NCI-H1930 (cell line): ENCODE measurements at regions not wholly inside any gene's neighbourhood (a gene's known extent, or its start where the extent isn't known, plus 50 kb on each side); places are given as distances from the start of the nearest gene placed in this dataset.
A peak's percentile ranks its signal among the peaks of the same experiment; 100 is the strongest.
"Not testable (repeated sequence)": the region's sequence is repeated elsewhere in the genome, so short reads cannot be mapped to it uniquely, and the experiment has no call there.

Source experiments
- DNase-seq, 2 experiments: peaks; one replicate each; lab custom pipeline; 2025; lab: John Stamatoyannopoulos, UW

DNA sequence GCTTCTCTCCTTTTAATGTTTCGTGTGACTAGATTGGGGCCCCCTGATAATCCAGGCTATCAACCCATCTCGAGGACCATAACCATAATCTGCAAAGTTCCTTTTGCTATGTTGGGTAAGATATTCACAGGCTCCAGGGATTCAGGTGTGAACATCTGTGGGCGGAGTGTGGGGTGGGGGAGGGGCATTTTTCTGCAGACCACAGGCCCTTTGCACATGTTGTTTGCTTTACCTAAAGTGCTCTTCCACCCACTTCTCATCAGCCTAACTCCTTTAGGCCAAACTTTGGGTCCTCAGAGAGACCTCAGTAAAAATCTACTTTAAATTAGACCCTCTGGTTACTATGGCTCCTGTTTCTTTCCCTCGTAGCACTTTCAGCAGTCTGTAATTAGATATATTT, 284.4 kb downstream of the WDR11 start:
- no peak for DNase-seq

DNA sequence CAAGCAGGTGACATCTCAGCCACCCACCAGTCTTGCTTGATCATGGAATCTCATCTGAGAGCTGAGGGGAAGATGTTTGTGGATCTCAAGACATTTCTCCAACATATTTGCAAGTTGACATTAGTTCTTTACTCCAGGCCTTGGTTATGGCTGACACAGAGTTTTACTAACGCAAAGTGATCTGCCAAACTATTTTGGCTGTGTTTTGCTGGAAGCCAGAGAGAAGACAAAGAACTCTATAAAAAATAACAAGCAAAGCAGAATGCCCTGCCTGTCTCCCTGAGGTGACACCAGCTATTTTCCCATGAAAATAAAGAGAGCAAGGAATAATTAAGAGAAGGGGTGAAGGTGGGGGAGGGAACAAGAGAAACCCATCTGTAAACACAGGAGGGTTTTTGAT, 286.4 kb downstream of the WDR11 start:
- no peak for DNase-seq

DNA sequence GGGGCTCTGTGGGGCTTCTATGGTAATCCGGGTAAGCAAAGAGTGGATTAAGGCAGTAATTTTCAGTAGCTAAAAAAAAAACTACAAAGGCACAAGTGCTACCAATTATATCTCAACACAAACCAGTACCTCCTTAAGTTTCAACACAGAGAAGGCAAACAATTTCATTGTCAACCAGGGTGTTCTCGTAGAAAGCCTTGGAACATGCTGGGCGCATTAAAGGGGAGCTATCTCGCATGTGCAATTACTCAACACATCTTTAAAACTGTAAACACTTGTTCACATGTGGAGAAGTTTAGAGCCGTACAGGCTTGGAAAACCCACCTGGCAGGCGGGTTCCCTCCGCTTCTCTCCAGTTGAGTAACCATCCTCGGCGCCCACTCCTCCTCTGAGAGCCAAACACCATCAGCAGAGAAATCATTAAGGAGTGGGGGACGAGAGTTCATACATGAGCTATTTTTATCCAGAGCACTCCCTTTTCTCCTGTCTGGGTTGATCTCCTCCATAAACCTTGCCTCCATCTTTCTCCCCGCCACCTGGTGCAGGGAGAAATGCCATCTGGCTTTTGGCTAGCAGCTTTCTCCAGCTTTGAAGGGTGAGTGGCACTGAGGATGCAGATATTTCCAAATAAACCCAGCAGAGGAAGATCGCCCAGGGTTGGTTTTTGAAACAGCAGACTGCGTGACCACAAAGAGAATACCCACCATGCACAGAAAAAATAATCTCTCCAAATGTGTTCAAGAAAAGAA, 287.1 kb downstream of the WDR11 start:
- no peak for DNase-seq

DNA sequence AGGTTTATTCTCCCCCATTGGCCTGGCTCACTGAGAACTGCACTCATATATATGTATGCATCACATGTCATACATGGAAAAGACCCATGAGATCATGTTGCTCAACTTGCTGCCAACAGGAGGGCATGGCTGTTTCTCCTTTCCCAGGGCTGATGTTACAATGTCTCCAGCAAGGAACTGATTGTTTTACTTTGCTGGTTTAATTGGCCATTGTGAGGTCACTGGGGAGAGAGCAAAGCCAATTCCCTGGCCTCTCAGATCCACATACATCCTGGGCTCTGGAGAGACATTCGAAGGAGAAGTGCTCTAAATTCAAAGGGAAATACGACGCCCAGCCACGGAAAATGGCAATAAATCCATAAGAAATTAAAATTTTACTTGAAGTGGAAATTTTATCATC, 287.8 kb downstream of the WDR11 start:
- DNase-seq = no peak

DNA sequence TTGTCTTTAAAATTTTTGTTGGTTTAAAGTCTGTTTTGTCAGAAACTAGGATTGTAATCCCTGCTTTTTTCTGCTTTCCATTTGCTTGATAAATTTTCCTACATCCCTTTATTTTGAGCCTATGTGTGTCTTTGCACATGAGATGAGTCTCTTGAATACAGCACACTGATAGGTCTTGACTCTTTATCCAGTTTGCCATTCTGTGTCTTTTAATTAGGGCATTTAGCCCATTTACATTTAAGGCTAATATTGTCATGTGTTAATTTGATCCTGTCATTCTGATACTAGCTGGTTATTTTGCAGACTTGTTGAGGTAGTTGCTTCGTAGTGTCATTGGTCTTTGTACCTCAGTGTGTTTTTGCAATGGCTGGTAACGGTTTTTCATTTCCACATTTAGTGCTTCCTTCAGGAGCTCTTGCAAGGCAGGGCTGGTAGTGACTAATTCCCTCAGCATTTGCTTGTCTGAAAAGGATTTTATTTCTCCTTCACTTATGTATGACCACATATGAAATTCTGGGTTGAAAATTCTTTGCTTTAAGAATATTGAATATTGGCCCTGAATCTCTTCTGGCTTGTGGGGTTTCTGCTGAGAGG, 294.7 kb downstream of the WDR11 start:
- DNase-seq = not testable (repeated sequence)

DNA sequence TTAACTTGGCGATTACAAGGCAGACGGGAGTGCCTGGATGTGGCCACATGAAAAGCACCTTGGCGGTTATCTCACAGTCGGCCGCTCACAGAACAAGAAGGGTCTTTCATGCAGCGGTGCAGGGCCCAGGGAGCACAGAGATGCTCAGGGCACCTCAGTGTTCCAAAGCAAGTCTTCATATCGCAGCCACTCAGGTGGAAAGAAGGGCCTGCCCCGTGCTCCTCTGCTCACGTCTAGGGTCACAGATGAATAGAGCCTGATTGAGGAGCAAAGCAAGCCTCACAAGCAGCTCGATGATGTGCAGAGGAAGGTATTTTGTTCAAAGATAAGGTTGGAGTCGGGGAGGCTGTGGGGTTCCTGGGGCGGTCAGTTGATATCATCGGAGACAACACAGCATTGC, 297.8 kb downstream of the WDR11 start:
- DNase-seq = no peak

DNA sequence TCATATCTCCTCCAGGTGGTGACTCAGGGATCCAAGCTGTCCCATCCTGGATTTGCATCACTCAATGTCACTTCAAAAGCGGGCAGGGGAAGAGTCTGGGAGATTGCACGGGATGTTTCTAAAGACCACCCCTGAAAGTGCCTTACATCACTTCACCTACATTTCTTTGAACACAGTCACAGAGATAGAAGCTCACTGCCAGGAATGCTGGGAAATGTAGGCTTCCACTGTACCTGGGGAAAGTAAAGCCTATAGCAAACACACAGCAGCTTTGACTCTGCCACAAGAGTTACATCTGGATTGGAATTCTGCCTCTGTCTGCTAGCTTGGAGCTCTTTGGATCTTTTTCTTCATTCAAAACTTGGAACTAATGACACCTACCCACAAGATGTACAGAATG, 300.9 kb downstream of the WDR11 start:
- no peak for DNase-seq

DNA sequence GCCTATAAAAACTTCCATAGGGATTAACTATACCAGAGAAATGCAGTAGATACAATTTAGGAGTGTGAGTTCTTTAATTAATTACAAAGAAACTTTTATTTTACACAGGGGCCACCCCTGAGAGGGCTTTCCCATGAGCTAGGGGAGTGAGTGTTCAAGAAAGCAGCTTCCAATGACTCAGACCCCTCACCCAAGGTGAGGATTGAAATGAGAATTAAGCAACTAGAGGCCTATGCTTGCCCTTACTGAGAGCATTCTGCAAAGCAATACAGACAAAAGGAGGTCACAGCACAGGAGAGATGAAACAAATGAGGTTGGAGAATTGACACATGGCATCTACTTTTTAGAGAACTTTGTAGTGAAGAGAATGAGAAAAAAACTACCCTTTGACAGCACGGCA, 301.8 kb downstream of the WDR11 start:
- DNase-seq = no peak

DNA sequence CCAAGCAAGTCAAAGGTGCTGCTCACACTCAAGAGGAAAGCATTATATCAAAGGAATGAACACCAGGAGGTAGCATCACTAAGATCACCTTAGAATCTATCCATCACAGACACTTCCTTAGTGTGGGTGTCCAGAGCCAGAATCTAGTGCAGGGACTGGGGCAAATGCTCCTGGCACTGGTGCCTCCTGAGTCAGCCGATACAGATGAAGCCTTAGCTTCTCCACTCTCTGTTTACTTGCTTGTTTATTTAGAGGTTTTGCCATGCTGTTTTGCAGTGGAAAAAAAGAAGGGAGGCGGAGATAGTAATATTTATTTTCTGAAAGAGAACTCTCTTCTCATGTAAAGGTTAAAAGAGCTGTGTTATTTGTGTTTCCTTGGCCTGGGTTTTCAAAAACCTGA, 303.1 kb downstream of the WDR11 start:
- DNase-seq = no peak

DNA sequence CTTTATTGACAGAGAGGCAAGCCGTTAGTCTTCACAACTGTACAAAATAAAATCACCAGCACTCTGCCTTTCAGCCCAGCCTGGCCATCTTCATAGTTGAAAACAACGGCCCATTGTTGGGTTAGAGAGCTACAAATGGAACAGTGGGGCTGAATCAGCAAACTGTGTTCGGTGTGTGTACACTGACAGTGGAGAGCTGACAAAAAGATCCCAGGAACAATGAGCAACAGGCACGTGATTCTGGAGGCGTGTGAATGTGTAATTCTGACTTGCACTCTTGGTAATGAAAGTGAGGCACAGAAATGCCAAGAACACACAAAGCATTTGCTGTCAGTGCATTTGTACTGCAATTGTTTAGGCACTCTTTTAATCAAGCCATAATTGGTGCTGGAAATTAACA, 303.7 kb downstream of the WDR11 start:
- DNase-seq = no peak

DNA sequence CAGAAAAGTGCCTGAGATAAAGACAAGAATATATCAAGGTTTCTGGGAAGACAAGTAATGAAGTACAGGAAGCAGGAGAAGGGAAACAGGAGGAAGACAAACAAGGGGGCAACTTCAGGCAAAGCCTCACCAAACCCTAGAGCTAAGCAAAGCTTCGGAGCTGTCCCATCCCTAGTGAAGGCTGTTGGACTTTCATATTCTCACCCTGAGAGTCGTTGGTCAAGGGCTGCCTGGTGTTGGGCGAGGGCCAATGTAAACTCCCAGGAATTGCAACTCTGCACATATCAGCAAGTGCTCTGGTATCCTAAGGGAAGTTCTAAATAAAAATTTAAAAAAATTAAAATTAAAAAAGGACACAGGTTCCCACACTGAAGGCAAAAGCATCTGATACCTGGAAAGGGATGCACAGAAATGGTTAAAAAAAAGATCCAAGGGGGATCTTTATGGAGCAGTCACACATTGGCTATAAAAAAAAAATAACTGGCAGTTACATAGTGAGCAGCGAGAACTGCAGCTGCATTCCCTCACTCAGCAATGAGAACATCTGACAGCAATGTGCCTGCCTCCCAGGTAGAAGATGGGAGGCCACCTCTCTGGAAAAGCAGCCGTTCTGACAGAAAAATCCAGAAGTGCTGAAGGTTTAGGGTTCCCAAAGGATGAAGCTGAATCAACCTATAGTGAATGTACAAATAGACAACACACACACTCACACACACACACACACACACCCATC, 304.7 kb downstream of the WDR11 start:
- DNase-seq = no peak

DNA sequence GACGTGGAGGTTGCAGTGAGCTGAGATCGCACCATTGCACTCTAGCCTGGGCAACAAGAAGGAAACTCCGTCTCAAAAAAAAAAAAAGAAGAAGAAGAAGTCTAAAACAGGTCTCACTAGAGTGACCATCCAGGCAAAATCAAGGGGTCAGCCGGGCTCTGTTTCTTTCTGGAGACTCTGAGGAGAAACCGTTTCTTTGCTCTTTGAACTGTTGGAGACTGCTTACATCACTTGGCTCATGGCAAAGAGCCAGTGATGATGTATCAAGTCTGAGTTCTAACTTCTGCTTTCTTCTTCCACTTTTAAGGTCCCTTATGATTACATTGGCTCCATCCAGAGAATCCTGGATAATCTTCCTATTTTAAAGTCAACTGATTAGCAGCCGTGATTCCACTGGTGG, 306.8 kb downstream of the WDR11 start:
- DNase-seq = no peak

DNA sequence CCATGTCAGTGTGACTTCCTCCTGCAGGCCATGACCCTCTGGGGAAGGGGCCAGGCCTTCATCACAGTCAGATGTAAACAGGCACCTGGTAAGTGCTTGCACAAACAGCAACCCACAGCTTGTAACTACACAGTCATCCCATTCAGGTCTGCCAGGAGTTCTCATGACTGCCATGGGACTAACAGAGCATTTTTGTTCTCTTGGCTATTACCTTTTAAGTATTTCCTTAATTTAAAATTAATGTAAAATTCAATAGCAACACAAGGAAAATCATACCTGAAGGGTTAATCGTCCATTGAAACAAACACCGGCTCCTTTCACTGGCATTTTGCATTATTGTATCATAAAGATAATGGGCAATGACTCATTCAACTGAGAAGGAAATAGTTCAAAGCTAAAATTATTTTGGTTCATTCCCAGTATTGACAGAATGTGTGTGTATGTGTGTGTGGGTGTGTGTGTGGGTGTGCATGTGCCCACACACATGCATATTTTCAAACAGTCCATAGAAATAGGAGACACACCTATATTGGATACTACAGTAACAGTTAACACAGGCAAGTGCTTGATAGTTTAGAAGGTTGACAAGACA, 307.9 kb downstream of the WDR11 start:
- peak in 1 of 2 experiments; percentile 7 for DNase-seq

DNA sequence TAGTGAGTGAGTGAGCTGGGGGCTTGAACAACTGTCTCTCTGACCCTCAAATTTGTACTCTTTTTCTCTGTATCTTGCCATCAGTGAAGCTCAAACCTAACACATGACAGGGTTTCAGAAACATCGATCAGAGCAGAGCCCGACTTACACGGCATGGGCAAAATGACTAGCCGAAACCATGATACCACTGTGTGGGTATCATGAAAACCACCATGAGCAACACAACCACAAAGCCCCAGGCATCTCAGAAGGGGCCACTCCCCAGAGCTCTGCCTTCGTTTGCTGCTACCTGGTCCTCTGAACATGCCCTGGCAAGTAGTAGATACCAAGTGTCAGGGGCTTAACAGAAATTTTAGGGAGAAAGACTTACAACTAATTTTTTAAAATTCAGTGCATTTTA, 308.5 kb downstream of the WDR11 start:
- no peak for DNase-seq

DNA sequence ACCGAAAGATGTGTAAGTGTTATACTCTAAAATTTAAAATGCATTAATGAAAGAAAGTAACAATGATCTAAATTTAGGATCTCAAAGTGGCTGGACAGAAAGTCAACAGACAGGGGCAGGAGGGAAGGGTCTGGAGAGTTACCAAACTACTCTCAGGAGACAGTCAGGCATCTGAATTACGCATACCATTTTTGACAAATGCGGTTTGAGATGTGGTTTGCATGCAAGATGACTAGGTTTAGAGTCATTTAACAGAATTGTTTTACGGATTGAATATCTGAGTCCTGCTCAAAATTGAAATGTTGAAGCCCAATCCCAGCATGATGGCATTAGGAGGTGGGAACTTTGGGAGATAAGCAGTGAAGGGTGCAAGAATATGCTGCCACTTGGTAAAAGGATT, 314.1 kb downstream of the WDR11 start:
- DNase-seq = no peak

DNA sequence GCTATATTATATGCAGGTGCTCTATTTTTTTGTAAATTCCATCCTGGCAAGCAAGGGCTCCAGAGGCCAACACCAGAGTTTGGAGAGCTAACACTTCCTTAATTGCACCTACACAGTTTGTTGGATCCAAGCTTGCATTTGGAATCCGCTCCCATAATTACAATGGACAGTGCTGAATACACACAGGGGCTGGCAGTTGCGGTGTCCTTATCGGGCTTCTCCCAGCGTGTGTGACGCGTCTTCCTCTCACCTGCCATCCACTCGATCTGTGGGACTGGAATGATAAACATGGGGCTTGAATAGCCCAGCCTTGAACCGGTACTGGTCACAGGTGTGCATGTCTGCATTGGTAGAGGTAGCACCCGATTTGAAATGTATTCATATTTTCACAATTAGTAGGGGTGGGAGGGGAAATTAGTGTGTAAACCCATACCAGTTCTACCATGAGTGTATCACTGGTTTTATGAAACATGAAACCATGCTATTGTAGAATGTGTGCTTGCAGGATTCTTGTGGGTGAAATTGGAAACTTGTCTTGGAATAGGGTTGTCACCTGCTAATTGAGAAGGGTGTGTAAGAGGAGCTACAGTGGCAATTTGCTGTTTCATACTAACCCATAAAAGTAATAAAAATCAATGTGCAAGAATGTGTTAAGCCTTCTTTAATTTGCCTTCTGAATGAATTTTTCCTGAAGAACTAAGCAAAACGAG, 316.5 kb downstream of the WDR11 start:
- no peak for DNase-seq

DNA sequence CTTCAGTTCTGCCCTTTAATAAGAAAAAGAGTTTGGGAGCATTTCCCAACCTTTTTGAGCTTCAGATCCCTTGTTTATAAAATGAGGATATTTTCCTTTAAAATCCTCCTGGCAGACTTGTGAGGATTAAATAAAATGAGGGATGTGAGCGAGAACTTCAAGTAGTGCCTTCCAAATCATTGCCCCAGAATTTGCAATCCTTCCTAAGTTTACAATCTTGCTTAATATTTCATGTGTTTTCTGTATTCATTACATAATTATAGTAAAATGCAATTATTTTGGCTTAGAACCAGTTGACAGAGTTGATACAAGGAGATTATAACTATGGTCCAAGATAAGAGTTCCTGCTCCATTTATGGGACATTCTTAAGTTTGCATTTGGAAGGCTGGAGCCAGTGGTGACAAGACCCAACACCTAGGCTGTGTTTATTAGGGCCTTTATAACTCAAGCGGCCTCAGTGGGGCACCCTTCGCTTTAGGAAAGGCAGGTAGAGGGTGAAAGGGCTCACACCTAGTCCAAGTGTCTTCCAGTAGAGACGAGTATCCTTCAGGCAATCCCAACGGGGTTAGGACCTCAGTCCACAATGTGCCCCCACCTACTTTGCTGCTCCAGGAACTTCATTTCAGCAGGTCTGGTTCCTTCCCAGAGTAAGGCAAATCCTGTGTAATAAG, 317.5 kb downstream of the WDR11 start:
- no peak for DNase-seq

DNA sequence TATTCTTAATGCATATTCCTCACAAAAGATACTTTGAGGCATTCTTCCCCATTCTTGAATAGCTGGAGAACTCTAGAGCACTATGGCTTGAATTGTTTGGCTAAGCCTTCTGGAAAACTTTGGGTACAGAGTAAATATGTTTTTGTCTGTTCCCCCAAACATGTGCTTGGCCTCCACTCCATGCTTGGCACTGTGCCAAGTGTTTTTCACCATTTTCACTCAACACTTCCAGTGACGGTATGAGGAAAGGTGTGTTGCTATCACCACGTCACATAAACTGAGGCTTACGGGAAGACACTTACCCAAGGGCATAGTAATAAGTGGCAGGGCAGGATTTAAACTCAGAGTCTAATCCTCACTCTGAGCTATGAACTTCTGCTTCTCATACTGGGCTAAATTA, 318.2 kb downstream of the WDR11 start:
- no peak for DNase-seq

DNA sequence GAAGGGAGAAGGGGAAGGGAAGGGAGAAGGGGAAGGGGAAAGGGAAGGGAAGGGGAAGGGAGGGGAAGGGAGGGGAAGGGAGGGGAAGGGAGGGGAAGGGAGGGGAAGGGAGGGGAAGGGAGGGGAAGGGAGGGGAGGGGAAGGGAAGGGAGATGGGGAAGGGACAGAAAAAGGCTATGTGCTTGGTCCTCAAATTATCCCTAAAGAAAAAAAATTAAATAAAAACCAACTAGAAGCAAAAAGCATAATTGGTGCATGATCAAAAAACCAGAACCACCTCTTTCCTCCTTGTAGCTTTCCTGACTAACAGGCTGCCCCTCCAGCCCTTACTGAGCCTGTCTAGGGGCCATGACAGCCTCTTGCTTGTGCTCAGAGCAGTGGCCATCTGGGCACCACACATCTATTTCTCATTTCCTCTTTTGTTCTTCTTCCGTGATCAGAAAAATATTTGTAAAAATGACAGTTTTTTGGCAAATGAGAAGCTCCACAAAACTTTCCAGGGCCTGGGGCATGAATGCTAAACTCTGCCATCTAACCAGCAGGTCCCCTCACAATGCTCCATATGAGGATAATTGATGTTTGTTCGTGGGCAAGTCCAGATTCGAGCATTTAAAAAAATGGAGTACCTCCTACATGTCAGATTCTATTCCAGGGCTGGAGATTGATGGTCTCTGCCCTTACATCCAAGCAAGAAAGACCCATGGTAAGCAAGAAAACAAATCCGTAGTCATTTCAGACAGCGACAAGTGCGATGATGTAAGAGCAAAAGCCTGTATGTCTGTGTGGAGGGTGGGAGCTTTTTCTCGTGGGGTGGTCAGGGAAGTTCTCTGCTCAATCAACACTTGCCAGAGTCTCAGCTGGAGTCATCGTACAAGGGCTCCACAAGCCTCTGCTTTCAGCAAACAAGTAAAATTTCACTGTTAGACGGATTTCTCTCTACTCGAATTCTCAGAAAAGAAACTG, 320.9 kb downstream of the WDR11 start:
- no peak for DNase-seq

DNA sequence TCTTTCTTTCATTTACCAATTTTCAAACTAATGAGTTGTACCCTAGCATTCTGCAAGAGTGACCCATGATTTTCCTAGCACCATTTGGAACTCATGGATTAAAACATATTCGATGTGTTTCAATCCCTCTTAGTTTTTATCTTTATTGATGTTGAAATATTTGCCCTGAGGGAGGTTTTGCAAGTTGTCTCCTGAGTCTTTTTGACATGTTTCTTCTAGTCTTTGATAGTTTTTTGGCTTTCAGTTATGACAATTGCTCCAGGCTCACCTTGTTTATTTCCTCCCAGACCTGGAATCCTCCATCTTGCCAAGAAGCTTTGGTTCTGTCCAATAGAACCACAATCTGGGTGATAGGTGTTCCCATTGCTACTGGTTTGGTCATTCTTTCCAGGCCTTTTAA, 327.8 kb downstream of the WDR11 start:
- no peak for DNase-seq

DNA sequence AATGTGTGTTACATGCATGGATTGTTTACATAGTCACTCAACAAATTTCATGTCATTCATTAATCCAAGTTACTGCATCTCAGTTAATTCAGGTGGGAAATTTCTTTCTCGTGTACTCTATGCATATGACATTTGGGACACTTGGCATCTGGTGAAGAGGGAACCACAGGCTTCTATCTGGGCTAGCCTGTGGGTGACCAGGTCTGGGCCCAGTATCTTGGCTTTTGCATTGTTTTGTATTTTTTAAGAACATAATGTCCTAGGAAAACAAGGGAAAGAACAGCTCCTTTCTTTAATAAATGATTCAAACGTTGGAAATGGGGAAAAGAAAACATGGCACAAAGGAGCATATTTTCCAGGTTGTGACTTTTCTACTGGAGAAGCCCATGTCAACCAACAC, 331.1 kb downstream of the WDR11 start:
- no peak for DNase-seq
